ENCODE measurements at regions not wholly inside any gene's neighbourhood (a gene's known extent, or its start where the extent isn't known, plus 50 kb on each side); places are given as distances from the start of the nearest gene placed in this dataset.

DNA sequence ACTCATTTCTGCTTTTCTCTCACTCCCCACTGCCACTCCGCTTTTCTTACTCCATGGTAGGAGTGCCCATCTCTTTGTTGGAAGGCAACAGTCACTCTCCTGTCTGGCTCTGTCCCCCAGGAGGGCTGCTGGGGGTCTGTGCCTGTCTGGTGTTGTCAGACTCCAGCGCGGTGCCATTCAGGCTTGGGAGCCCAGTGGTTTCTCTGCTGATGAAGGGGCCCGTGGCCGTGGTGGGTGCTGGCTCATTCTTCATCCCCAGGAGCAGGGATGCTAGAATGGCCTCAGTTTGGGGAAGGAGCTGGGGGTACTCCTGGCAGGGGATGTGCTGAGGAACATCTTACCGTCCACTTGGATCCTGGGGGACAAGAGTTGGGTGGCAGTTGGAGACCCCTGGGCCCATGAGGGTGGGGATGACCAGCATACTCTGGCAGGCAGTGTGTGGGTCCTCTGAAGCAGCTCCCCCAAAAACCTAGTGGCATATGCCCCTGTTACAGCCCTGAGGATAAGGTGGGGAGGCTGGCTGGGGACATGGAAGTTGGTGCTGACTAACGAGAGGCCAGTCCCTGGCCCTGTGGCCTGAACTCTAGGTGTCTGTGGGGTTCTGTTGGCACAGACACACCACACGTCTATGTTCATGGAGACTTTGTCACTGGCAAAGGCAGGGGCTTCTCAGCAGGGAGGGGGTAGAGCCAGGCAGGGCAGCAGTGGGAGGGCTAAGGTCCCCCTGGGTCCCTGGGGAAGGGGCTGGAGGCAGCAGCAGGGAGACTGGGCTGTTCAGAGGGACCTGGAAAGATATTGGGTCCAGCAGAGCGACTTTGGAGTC lies 102.8 kb upstream of the RET start:
- DNase-seq: no peak

DNA sequence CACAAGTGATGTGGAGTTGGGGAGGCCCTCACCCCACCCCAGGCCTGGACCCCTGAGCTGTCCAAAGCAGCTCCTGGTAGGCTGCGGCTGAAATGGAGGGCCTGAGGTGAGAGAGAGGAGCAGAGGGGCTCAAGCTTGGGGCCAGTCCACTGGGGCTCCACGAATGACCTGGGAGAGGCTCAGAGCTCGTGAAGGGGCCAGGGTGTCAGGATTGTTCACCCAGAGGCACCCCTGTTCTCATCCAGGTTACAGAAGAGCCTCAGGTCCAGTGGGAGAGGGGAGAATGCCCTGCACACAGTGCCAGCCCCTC lies 102.2 kb upstream of the RET start:
- no peak for DNase-seq

DNA sequence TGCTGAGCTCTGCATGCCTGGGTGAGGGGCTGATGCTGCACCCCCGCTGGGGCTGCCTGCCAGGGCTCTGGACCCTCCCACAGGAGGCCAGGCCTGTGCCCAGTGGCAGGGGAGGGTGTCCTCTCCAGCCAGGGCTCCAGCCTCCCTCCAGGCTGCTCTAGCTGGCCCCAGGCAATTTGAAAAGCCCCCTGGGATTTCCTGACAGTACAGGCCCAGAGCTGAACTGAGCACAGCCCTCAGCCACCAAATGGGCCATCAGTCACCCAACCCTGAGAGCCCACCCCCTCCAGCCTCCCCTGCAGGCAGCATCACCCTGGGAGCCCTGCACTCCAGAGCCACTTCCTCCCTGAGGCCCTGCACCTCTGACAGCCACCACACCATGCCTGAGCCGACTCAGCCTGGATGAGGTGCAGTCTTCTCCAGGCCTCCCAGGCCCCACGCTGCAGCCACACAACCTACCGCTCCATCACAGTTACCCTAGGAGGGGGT lies 101.8 kb upstream of the RET start:
- DNase-seq: no peak

DNA sequence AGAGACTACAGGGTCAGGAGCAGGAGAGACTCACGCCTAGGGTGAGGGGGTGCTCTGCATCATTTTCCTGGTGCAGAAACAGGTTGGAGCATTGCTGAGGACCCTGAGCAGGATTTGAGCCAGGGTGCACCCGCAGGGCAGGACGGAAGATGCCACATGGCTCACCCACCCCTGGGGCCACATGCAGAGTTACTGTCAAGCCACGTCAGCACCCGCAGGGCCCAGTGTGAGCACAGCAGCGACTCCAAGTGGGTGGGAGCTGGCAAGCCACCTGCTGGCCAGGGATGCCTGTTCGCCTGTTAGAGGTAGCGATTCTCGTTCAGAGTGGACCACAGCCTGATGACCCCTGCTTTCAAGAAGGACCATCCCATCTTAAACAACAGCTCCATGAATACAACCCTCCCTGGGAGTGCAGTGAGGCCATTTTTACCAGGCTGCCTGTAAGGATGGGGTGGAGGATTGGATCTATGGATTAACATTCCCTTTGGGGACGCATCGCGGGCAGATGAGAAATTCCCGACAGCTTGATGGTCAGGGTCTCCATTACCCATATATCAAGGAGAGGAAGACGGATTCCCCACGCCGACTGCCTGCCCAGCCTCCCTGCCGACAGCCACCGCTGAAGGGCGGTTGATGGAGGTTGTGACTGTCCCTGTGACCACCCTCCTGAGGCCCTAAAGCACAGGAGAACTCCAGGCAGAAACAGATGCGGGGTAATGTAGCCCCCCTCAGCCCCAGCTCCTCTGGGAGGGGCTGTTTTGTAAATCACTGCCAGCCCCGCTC lies 101.1 kb upstream of the RET start:
- no peak for DNase-seq

DNA sequence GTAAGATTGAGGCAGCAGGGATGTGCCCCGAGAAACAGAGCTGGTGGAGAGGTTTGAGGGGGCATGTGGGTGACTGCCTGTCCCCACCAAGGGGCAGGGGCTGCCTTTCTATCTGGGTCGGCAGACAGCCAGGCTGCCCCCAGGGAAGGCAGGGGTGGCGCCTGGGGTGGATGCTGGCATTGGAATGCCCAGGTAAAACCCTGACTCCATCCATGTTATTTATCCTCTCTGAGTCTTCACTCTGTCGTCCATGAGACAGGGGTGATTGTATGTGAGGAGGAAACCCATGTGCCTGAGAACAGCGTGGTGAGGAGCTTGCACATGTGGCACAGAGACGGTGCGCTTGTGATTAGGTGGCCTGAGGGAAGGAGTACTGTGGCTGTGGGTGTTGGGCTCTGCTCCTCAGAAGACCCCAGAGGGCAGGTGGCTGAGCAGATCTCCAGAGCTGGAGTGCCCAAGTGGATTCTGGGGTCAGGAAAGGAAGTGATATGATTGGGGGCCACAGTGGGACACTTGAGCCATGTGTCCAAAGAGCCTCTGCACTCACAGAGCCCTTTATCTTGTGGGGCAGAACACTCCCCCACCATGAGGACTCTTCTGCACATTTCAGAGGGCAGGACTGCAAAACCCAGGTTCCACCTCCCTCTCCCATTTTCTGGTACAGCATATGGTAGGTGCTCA lies 100.4 kb upstream of the RET start:
- no peak for DNase-seq

DNA sequence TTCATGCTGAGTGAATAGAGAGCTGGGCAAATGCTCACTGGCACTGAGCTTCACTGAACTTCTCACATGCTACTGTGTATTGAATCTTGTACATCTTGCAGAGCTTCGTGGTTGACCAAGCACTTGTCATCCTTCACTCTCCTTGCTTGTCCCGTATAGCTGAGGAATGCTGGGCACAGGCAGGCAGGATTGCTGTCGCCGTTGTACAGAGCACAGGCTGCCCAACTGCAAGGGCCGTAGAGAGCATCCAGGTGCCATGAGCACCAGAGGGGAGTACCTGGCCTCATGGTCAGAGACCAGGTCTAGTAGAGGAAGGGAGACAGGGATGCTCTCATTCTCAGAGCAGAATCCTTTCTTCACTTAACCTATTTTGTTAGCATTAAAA lies 99.8 kb upstream of the RET start:
- no peak for DNase-seq

DNA sequence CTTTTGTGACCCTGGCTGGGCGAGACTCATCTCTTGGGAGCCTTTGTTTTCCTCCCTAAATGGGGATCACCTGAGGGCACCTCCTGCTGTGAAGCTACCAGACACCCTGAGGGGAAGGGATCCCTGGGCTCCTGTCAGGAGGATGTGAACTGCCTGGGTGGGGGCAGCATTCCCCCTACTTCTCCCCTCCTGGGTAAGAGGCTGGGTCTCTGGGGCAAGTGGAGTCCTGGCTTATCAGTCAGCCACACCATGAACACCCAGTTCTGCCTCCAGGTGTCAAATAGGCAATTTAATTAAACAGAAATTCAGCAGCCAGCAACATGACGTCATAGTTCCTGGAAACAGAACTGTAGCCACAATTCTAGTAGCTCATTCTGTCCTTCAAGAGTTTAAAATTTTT lies 97.7 kb upstream of the RET start:
- DNase-seq: peak in 1 of 2 donors; percentile 2

DNA sequence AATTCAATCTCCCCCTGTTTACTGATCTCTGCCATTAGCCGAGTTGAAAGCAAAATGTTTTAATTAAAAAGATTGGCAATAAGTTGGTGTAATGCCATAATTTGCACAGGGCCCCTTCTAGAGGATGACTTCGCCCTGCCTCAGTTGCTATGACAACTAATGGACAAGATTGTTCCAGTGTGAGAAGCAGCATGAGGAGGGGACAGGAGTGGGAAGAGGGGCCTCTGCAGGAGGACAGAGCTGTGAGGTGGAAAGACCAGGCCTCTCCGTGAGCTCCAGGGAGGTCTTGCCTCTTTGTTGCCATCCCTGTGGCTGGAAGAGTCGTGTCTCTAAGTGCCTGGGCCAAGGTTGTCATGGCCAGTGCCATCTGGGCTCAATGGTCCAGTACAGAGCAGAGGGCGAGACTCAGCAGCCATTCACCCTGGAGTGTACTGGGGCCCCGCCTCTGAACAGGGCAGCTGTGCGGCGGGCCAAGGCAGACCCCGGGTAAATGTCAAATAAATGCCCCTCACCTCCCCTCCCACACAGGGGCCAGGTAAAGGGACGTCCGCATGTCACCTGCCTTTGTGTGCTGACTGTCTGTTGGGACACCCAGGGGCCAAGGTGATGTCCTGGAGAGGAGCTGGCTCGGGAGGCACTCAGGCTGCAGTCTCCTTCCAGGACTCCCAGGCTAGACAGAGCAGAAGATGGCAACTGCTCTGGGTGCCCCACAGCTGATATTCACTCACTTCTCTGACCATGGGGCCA lies 97.0 kb upstream of the RET start:
- DNase-seq: no peak

DNA sequence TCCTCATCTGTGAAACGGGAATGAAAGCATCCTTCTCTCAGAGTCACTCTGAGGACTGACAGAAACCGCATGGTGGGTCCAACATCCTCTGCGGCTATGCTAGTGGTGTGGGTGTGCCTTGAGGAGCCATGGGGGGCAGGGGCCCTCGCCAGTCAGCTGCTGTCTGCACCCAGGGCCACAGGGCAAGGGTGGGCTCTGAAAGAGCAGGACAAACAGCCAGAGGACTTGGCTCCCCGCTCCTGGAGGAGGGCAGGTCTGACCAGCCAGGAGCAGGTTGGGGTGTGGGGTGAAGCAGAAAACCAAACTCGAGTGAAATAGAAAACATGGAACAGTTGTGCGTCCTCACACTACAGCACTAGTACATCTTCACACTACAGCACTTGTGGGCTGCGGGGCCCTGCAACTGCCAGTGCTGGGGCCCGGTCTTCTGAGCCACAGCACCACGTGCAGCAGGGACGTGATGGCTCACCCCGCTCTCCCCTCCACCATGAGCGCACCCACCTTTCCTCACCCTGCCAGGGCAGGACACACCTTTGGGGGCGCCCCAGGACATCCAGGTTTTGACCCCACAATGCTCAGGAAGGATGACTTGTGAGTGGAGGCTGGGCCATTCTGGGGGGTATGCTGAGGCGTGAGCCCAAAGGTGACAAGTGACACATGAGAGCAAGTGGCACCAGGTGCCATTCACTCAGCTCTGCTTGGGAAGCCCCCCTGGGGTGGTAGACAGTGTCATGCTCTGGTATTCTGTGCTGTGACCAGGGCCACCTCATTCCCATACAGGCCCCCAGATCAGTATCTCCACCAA lies 96.1 kb upstream of the RET start:
- no peak for DNase-seq

DNA sequence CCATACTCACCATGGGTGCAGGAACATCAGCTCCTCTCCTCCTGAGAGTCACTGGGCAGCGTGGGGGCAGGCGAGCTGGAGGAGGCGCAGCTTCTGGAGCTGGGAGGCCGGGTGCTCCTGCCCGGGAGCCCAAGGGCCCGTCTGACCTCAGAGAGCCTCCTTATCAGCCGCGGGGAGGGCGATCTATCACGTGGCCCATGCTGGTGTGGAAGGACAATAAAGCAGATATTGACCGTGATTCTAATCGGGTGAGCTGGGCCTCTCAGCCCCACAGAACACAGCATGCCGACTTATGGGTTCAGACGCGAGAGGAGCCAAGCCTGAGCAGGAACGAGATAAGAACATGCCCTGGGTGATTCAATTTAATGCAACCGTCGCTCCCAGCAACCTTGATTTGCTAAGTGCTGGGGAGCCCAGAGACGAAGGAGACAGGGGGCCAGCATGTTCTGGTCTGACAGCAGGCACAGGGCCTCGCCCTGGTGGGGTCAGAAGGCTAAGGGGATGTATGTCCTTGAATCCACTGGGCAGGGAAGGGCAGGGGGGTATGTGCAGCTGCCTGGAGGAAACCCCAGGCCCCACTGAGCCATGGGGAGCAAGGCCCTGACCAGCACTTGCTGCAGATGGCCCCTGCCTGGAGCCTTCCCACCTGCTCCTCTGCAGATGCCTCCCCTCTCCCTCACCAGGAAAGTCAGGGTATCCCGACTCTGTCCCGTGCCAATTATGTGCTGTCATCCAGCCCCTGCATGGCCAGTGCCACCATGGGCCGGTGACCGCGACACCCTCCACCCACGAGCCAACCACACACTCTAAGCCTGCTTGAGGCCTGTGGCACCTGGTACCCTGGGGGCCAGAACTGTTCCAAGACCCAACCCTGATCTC lies 95.3 kb upstream of the RET start:
- no peak for DNase-seq

DNA sequence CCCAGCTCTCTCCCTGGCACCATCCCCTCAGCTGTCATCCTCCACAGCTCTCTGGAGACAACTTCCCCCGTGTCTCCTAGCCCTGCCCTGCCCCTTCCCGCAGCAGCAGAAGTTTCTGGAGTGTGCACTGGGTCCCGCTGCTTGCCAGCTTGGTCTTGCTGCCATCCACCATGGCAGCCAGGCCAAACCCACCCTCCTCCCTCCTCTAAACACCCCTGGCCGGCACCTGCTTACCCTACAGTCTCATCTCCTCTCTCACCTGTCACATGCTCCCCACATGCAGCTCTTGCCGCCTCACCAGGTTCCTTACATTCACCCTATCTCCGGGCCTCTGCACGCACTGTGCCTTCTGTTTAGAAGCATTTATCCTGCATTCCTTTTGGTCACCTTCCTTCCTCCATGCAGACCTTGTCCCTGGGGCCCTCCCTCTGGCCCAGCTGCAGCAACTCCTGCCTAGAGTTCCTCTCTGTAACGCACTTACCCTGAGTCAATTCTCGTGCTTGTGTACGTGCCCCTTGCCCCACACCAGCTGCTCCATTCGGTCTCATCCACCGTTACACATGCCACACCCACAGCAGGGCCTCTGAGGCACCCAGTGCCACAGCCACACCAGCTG lies 93.9 kb upstream of the RET start:
- DNase-seq: no peak

DNA sequence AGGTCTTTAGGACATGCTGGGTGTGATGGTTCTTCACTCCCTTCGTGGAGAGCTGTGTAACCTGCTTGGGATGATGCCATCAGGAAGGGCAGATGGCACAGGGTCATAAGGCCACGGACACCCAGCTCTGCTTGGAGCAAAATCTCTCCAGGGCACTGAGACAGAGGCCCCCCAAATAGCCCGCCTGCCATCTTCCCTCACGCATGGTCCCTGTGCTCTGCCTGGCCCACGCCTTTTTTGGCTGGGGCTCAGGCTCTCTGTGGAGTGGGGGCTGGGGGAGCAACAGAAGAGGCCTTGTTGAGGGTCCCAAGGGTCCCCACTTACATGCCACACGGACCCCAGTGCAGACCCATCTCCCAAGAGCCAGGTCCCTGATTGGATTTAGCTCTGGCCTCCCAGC lies 93.3 kb upstream of the RET start:
- DNase-seq: no peak

DNA sequence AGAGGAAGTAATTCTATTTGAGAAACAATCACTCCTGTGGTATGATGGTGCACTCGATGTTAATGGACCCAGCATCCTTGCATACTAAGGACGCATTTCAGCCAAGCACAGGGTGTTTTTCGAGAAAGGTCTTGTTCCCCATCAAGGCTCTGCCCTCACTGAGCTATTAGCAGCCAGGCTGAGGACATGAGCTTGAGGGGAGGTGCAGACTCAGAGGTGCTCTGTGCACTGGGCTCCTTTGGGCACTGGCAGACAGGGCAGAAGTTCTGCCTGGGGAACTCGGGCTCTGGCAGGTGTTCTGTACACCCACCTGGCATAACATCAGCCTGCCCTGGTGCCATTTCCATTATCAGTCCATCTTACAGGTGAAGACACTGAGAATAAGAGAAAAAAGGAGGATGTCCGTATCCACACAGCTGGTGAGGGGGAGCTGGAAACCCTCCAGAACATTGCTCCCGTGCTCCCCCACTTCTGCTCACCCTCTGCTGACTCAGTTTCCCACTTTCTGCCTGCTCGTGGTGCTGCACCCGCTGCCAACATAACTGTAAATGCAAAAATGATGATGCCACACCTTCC lies 92.7 kb upstream of the RET start:
- DNase-seq: no peak

DNA sequence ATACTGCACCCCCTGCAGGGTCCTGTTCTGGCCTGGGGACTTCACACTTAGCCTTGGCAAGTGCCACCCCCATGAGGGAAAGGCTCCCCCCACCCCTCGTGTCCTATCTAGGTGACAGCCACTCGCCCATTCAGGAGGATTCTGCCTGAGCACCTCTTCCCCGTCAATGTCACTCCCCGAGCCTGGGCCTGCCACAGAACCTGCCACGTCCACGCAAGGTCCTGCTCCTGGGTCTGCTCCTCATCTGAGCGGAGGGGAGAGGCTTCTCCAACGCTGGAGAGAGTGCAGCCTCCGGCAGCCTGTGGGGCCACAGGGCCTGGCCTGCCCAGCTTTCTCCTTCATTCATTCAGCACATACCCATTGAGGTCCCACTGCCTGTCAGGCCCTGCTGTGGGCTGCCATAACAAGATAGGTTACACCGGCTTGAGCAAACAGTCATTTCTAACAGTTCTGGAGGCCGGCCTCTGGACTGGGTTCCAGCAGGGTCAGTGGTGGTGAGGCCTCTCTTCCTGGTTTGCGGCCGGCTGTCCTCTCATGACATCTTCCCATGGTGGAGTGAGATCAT lies 92.0 kb upstream of the RET start:
- DNase-seq: no peak

DNA sequence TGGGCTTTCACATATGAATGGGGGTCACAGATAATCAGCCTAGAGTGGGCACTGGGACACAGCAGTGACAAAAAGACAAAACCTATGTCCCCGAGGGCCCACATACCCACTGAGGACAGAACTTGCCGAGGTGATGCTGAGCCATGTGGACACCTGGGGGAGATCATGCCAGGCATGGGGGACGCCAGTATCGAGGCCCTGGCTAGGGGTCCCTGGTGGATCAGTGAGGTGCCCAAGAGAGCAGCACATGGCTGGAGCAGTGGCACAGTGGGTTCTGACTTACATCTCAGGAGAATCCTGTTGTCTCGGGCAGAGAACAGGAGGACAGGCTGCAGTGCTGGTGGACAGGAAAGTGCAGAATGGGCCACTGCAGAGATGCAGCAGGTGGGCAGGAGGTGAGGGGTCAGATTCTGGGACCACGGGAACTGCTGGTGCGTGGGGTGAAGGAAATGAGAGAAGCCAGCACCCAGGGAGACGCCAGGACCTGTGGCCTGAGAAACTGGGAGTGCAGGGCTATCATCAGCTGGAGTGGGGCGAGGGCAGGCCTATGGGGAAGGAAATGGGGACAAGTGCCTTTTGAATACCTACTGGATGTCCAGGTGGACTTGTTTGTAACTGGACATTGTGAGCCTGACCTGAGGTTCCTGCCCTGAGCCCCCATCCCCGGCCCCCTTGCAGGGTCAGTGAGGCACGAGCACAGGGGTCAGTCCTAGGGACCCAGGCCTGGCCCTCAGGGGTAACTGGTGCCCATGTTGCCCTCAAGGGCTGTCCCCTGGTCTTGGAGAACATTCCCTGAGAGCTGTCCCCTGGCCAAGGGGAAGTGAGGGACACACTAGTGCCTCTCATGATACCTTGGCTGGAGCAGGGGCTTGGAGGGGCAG lies 91.2 kb upstream of the RET start:
- DNase-seq: no peak

DNA sequence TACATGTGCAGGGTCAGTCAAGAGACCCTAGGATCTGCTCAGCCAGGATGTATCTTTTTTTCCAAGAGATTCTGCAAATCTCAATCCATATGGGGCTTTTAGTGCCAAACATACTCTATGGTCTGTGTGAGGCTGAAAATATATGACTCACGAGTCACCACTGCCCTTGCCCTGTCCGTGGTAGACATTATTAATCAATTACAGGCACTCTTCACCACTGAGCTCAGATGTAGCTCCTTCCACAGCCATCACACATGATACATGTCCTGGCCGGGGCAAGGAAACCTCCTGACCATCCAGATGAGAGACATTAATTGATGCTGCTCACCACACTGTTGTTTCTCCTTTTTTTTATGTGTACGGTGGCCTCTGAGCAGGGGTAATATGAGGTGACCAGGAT lies 90.2 kb upstream of the RET start:
- DNase-seq: no peak

DNA sequence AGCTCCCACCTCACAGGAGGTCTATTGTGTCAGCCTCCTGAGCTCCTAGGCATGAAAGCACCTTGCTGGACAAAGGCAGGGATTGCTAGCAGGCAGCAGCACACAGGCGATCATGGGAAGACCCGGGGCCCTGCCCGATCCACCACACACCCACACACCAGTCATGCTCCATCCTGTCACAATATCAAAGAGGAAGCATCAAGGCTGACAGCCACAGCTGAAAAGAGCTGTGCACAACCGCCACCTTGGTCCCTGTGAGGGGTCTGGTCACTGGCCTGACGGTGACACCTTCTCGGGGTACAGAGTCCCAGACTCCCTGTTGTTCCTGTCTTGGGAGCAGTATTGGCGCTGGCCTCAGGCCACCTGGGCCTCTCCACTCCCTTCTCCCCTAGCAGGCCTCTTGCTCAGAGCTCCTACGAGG lies 89.7 kb upstream of the RET start:
- DNase-seq: no peak

DNA sequence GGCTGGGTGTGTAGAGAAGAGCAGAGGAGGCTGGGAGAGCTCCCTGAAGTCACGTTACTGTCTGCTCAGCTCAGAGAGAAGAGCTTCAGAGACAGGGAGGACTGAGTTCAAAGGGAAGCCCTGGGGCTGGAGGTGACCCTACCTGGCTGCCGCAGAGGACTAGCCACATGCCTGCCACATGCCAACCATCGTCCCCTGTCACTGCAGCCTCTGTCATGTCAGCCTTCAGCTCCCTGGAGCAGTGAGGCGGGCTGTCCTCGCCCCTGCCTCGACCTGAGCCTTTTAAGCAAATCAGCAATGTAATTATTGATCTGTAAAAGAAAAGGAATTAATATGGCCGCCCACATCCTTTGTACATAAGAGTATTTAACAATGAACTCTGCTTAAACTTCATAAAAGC lies 89.3 kb upstream of the RET start:
- DNase-seq: no peak

DNA sequence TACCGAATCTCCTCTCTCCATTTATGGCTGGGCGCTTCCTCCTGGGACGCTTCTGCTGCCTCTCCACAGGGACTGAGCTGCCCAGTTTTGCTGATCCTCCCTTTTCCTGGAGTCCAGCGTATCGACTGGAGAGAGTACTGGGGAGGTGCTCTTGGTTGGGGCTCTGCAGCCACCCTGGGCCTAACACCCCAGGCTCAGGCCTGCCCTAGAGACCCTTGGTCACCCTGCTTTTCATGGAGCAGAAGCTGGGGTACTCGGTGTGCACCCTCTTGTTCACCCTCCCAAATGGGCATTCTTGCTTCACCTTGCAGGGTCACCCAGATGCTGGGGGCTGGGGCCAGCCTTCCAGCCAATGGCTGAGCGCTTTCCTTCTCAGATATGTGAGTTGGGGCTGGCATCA lies 88.8 kb upstream of the RET start:
- DNase-seq: no peak

All from CD4-positive, alpha-beta T cell treated with Interferon alpha-2 for 1 hour (primary cell).